Right atrium auricular region (tissue), 2 donors: ENCODE measurements at regions not wholly inside any gene's neighbourhood (a gene's known extent, or its start where the extent isn't known, plus 50 kb on each side); places are given as distances from the start of the nearest gene placed in this dataset.

ENCODE experiments used
- DNase-seq: peaks from one replicate; pipeline ENCODE4 v3.0.0-alpha.2; 2019; ENCODE audit warnings: low spot score
- H3K27ac ChIP-seq, 2 donors: fragments of 200-600 bp; sonication (generic); 1 replicate in 1 of 2; 2 replicates in 1 of 2; pipeline ENCODE4 v1.5.1; 2016 to 2019
- H3K27me3 ChIP-seq, 2 donors: fragments of 200-600 bp; sonication (generic); one replicate each; pipeline versions ENCODE4 v1.5.1 to v1.6.0; 2017 to 2019
- H3K36me3 ChIP-seq: fragments of 200-600 bp; sonication (generic); one replicate; pipeline ENCODE4 v1.5.1; 2016
- H3K4me1 ChIP-seq, 2 donors: fragments of 200-600 bp; sonication (generic); one replicate each; pipeline versions ENCODE4 v1.5.1 to v1.6.0; 2017 to 2019
- H3K4me3 ChIP-seq, 2 donors: fragments of 200-600 bp; sonication (generic); 1 replicate in 1 of 2; 2 replicates in 1 of 2; pipeline ENCODE4 v1.5.1; 2017 to 2019; ENCODE audit warnings: mild to moderate bottlenecking in 1 of 2, moderate library complexity in 1 of 2
- H3K9me3 ChIP-seq, 2 donors: fragments of 200-600 bp; sonication (generic); one replicate each; pipeline ENCODE4 v1.5.1; 2019
- TF ChIP-seq, protein P1 (sequence below), 2 donors: fragments of 200-600 bp; sonication (generic); IDR thresholded peaks; one replicate each; pipeline ENCODE4 v1.5.1; 2019; ENCODE audit warnings: antibody characterized with exemption in 2 of 2

DNA sequence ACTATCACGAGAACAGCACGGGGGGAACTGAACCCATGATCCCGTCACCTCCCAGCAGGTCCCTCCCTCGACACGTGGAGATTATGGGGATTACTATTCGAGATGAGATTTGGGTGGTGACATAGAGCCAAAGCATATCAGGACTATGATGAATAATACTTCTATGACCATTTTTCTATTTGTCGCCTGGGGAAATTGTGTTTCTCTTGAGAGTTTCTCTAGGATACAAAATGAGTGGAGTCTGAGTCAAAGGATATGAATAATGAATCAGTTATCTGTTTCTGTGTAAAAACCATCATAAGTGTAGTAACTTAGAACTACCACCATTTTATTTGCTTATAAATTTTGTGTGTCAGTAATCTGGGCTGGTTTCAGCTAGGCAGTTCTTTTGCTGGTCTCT lies 533.0 kb upstream of the ARX start:
- Histone ChIP-seq H3K4me1 (no peaks in the 10 kb centered on the region), H3K4me3 (no peak overlapping the region), H3K27me3 (no peaks in the 10 kb centered on the region), H3K36me3 (no peaks in the 10 kb centered on the region), H3K27ac (no peak overlapping the region), H3K9me3 (no peaks in the 10 kb centered on the region)
- TF ChIP-seq, protein P1, sequence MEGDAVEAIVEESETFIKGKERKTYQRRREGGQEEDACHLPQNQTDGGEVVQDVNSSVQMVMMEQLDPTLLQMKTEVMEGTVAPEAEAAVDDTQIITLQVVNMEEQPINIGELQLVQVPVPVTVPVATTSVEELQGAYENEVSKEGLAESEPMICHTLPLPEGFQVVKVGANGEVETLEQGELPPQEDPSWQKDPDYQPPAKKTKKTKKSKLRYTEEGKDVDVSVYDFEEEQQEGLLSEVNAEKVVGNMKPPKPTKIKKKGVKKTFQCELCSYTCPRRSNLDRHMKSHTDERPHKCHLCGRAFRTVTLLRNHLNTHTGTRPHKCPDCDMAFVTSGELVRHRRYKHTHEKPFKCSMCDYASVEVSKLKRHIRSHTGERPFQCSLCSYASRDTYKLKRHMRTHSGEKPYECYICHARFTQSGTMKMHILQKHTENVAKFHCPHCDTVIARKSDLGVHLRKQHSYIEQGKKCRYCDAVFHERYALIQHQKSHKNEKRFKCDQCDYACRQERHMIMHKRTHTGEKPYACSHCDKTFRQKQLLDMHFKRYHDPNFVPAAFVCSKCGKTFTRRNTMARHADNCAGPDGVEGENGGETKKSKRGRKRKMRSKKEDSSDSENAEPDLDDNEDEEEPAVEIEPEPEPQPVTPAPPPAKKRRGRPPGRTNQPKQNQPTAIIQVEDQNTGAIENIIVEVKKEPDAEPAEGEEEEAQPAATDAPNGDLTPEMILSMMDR (IDR thresholded peaks at IDR 0.05): no peak
- no peak for DNase-seq

GRCh38 chrX:25555521-25555920 lies 539.8 kb upstream of the ARX start:
- Histone ChIP-seq H3K4me3 (no peak overlapping the region), H3K27me3 (no peaks in the 10 kb centered on the region), H3K27ac (no peak overlapping the region), H3K9me3 (no peaks in the 10 kb centered on the region), H3K36me3 (no peaks in the 10 kb centered on the region), H3K4me1 (no peaks in the 10 kb centered on the region)
- TF ChIP-seq, protein P1 (IDR thresholded peaks at IDR 0.05): no peak
- DNase-seq: no peak

DNA sequence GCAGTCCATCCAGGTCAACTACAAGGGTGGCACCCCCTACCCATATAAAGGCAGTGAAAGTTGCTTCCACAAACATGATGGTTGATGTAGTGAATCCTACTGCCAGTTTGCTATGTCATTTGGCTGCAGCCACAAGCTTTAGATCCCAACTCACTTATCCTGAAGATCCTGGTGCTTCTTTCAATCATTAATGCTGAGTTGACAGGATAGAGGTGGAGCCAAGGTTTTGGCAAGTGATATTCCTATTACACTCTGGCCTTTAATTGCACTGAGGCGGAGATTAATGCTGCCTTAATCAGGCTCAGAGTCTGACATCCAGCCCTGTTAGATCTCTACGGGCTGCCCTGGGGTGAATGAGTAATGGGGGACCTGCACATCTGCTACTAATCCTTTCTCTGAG lies 542.4 kb upstream of the ARX start:
- TF ChIP-seq, protein P1 (IDR thresholded peaks at IDR 0.05): no peak
- Histone ChIP-seq H3K4me3 (no peak overlapping the region), H3K27ac (no peak overlapping the region), H3K9me3 (no peaks in the 10 kb centered on the region), H3K36me3 (no peaks in the 10 kb centered on the region), H3K4me1 (no peaks in the 10 kb centered on the region), H3K27me3 (no peaks in the 10 kb centered on the region)
- DNase-seq: no peak

- TF ChIP-seq, protein P1 (IDR thresholded peaks at IDR 0.05): no peak
- no peak overlapping the region for H3K27ac ChIP-seq
- H3K4me3 ChIP-seq: no peak overlapping the region
- H3K9me3 ChIP-seq: no peaks in the 10 kb centered on the region
- no peak for DNase-seq
- no peaks in the 10 kb centered on the region for H3K36me3 ChIP-seq
- no peaks in the 10 kb centered on the region for H3K4me1 ChIP-seq
- H3K27me3 ChIP-seq: no peaks in the 10 kb centered on the region
These were observed 545.4 kb upstream of the ARX start for GRCh38 chrX:25561190-25561589.

GRCh38 chrX:25573631-25574030 lies 557.9 kb upstream of the ARX start:
- H3K27ac ChIP-seq: no peak overlapping the region
- H3K9me3 ChIP-seq: no peaks in the 10 kb centered on the region
- no peaks in the 10 kb centered on the region for H3K27me3 ChIP-seq
- no peaks in the 10 kb centered on the region for H3K4me1 ChIP-seq
- no peak overlapping the region for H3K4me3 ChIP-seq
- no peaks in the 10 kb centered on the region for H3K36me3 ChIP-seq
- TF ChIP-seq, protein P1 (IDR thresholded peaks at IDR 0.05): no peak
- no peak for DNase-seq

- H3K27ac ChIP-seq: no peak overlapping the region
- no peaks in the 10 kb centered on the region for H3K4me1 ChIP-seq
- no peaks in the 10 kb centered on the region for H3K36me3 ChIP-seq
- TF ChIP-seq, protein P1 (IDR thresholded peaks at IDR 0.05): no peak
- no peak for DNase-seq
- H3K4me3 ChIP-seq: no peak overlapping the region
- no peaks in the 10 kb centered on the region for H3K27me3 ChIP-seq
- H3K9me3 ChIP-seq: no peaks in the 10 kb centered on the region
These were observed 541.2 kb upstream of the MAGEB18 start for GRCh38 chrX:25596921-25597320.
